ENCODE measurements at regions not wholly inside any gene's neighbourhood (a gene's known extent, or its start where the extent isn't known, plus 50 kb on each side); places are given as distances from the start of the nearest gene placed in this dataset.

- H3K4me3 ChIP-seq (ENCODE audit: control insufficient read depth, low read depth, low read length): no peak overlapping the region
- no peak for DNase-seq (ENCODE audit: low read depth)
- TF ChIP-seq CTCF (conservative IDR thresholded peaks at IDR 0.05; ENCODE audit: control insufficient read depth, insufficient read depth, low read depth, low read length): no peak
Measured at GRCh38 chr4:29551821-29552220, 1168.3 kb upstream of the PCDH7 start.

- no peak for TF ChIP-seq CTCF (conservative IDR thresholded peaks at IDR 0.05; ENCODE audit: control insufficient read depth, insufficient read depth, low read depth, low read length)
- peak; percentile 5 for DNase-seq (ENCODE audit: low read depth)
- no peak overlapping the region for H3K4me3 ChIP-seq (ENCODE audit: control insufficient read depth, low read depth, low read length)
Measured at GRCh38 chr4:29553846-29554245, 1166.3 kb upstream of the PCDH7 start.

GRCh38 chr4:29558789-29559188, 1161.4 kb upstream of the PCDH7 start:
- H3K4me3 ChIP-seq (ENCODE audit: control insufficient read depth, low read depth, low read length): no peak overlapping the region
- no peak for TF ChIP-seq CTCF (conservative IDR thresholded peaks at IDR 0.05; ENCODE audit: control insufficient read depth, insufficient read depth, low read depth, low read length)

GRCh38 chr4:29559286-29559685, 1160.9 kb upstream of the PCDH7 start:
- H3K4me3 ChIP-seq (ENCODE audit: control insufficient read depth, low read depth, low read length): no peak overlapping the region
- TF ChIP-seq CTCF (conservative IDR thresholded peaks at IDR 0.05; ENCODE audit: control insufficient read depth, insufficient read depth, low read depth, low read length): no peak
- DNase-seq (ENCODE audit: low read depth): no peak

More at GRCh38 chr4:29558789-29559188, 1161.4 kb upstream of the PCDH7 start:
- DNase-seq (ENCODE audit: low read depth): no peak

GRCh38 chr4:29560452-29560851, 1159.7 kb upstream of the PCDH7 start:
- DNase-seq (ENCODE audit: low read depth): peak; percentile 6
- no peak for TF ChIP-seq CTCF (conservative IDR thresholded peaks at IDR 0.05; ENCODE audit: control insufficient read depth, insufficient read depth, low read depth, low read length)
- no peak overlapping the region for H3K4me3 ChIP-seq (ENCODE audit: control insufficient read depth, low read depth, low read length)

GRCh38 chr4:29565256-29565655, 1154.9 kb upstream of the PCDH7 start:
- DNase-seq (ENCODE audit: low read depth): no peak
- TF ChIP-seq CTCF (conservative IDR thresholded peaks at IDR 0.05; ENCODE audit: control insufficient read depth, insufficient read depth, low read depth, low read length): no peak
- H3K4me3 ChIP-seq (ENCODE audit: control insufficient read depth, low read depth, low read length): no peak overlapping the region

- H3K4me3 ChIP-seq (ENCODE audit: control insufficient read depth, low read depth, low read length): no peak overlapping the region
- TF ChIP-seq CTCF (conservative IDR thresholded peaks at IDR 0.05; ENCODE audit: control insufficient read depth, insufficient read depth, low read depth, low read length): no peak
- no peak for DNase-seq (ENCODE audit: low read depth)
Measured at GRCh38 chr4:29566371-29566770, 1153.8 kb upstream of the PCDH7 start.
